ENCODE measurements at regions not wholly inside any gene's neighbourhood (a gene's known extent, or its start where the extent isn't known, plus 50 kb on each side); places are given as distances from the start of the nearest gene placed in this dataset.

DNA sequence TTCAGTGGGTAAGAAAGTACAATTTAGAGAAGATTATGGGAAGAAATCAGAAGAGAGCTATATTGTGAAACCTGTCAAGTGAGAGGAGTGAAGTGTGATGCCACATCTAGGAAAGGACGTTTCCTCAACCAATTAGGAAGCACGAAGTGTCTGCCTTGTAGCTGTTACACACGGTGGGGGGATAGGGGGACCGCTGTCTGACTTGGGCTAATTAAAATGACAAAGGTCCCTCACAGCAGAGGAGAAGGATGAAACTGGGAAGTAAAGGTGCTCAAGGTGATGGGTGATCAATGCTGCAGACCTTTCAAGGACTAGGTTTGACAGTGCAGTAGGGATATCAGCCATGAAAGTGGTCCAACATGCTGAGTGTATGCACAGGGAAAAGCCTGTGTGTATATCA lies 181.1 kb upstream of the PRSS16 start:
- TF ChIP-seq, protein P1, sequence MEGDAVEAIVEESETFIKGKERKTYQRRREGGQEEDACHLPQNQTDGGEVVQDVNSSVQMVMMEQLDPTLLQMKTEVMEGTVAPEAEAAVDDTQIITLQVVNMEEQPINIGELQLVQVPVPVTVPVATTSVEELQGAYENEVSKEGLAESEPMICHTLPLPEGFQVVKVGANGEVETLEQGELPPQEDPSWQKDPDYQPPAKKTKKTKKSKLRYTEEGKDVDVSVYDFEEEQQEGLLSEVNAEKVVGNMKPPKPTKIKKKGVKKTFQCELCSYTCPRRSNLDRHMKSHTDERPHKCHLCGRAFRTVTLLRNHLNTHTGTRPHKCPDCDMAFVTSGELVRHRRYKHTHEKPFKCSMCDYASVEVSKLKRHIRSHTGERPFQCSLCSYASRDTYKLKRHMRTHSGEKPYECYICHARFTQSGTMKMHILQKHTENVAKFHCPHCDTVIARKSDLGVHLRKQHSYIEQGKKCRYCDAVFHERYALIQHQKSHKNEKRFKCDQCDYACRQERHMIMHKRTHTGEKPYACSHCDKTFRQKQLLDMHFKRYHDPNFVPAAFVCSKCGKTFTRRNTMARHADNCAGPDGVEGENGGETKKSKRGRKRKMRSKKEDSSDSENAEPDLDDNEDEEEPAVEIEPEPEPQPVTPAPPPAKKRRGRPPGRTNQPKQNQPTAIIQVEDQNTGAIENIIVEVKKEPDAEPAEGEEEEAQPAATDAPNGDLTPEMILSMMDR (IDR thresholded peaks at IDR 0.05; ENCODE audit: insufficient read depth, low read length) = no peak
- no peak for TF ChIP-seq GABPA (IDR thresholded peaks at IDR 0.05; ENCODE audit: low read depth)
- no peak for TF ChIP-seq POLR2AphosphoS5 (IDR thresholded peaks at IDR 0.05; ENCODE audit: low read depth)
- TF ChIP-seq, protein P2, sequence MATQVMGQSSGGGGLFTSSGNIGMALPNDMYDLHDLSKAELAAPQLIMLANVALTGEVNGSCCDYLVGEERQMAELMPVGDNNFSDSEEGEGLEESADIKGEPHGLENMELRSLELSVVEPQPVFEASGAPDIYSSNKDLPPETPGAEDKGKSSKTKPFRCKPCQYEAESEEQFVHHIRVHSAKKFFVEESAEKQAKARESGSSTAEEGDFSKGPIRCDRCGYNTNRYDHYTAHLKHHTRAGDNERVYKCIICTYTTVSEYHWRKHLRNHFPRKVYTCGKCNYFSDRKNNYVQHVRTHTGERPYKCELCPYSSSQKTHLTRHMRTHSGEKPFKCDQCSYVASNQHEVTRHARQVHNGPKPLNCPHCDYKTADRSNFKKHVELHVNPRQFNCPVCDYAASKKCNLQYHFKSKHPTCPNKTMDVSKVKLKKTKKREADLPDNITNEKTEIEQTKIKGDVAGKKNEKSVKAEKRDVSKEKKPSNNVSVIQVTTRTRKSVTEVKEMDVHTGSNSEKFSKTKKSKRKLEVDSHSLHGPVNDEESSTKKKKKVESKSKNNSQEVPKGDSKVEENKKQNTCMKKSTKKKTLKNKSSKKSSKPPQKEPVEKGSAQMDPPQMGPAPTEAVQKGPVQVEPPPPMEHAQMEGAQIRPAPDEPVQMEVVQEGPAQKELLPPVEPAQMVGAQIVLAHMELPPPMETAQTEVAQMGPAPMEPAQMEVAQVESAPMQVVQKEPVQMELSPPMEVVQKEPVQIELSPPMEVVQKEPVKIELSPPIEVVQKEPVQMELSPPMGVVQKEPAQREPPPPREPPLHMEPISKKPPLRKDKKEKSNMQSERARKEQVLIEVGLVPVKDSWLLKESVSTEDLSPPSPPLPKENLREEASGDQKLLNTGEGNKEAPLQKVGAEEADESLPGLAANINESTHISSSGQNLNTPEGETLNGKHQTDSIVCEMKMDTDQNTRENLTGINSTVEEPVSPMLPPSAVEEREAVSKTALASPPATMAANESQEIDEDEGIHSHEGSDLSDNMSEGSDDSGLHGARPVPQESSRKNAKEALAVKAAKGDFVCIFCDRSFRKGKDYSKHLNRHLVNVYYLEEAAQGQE (IDR thresholded peaks at IDR 0.05; ENCODE audit: insufficient replicate concordance, low read depth) = no peak

Measured in HL-60 (cell line).